ENCODE measurements at regions not wholly inside any gene's neighbourhood (a gene's known extent, or its start where the extent isn't known, plus 50 kb on each side); places are given as distances from the start of the nearest gene placed in this dataset.

DNA sequence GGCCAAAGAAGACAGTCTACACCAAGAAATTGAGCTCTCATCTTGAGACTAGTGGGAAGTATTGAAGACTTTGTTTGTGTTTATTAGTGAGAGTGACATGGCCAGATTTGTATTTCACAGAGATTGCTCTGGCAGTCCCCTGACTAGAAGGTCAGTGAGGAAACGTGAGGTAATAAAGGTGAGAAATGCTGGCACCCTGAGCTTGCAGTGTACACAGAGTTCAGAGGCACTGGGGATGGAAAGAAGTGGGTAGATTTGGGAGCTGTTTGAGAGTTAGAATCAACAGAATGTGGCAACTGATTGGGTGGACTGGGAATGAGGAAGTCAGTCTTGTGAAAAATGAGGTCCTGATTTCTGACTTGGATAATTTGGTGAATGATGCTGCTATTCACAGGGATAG is 336.9 kb downstream of the SNAPC1 start:
- TF ChIP-seq, protein P1, sequence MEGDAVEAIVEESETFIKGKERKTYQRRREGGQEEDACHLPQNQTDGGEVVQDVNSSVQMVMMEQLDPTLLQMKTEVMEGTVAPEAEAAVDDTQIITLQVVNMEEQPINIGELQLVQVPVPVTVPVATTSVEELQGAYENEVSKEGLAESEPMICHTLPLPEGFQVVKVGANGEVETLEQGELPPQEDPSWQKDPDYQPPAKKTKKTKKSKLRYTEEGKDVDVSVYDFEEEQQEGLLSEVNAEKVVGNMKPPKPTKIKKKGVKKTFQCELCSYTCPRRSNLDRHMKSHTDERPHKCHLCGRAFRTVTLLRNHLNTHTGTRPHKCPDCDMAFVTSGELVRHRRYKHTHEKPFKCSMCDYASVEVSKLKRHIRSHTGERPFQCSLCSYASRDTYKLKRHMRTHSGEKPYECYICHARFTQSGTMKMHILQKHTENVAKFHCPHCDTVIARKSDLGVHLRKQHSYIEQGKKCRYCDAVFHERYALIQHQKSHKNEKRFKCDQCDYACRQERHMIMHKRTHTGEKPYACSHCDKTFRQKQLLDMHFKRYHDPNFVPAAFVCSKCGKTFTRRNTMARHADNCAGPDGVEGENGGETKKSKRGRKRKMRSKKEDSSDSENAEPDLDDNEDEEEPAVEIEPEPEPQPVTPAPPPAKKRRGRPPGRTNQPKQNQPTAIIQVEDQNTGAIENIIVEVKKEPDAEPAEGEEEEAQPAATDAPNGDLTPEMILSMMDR (IDR thresholded peaks at IDR 0.05; ENCODE audit: low read depth, low read length), result no peak
- H3K4me3 ChIP-seq (replicated peaks in 1 of 2; ENCODE audit: low read depth in 2 of 2, low read length in 2 of 2), result no peak overlapping the region
- DNase-seq (ENCODE audit: low read depth in 2 of 2), result no peak

DNA sequence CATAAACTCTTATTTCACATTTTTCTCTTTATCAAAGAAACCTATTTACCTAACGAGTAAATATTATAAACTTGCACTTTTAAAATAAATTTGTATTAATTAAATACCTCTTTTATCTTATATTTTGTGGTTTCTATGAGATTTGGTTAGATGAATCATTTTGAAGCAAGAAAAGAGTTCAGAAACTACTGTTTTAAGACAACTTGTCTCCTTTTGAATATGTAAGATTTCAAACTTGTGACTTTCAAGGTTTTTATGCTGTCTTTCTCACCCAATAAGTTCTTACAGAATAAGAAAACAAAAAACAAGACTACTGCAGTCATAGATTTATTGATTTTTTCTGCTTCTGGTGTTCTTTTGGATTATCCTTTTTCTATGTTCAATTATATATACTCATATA is 339.0 kb downstream of the SNAPC1 start:
- no peak overlapping the region for H3K4me3 ChIP-seq (replicated peaks in 1 of 2; ENCODE audit: low read depth in 2 of 2, low read length in 2 of 2)
- TF ChIP-seq, protein P1 (IDR thresholded peaks at IDR 0.05; ENCODE audit: low read depth, low read length), result no peak
- no peak for DNase-seq (ENCODE audit: low read depth in 2 of 2)

DNA sequence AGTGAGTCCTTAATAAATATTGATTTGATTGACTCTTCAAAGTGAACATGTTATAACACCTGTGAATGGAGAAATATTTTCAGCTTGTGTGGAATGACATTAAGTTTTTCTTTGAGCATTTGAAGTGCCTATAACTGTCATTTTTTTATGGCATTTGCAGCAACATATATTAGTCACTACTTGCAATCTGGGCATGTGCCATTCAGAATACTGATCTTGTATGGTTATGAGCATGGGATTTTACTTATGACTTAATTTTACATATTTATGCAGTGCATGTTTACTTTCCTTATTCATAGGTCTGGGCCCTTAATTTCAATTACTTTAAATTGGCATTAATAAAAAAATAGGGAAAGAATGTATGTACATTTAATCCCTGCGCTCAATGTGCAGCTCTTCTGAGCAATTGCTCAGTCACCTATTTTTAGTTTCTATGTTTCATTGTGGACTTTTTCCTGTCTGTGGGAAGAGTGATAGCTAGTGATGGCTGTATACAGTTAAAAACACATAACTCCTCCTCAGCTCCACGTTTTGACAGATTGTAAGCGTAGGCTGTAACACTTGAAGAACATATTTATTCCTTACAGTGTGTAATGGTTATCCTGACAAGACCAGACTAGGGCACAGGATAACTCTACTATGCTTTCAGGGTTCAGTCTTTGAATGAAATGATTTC is 339.6 kb downstream of the SNAPC1 start:
- TF ChIP-seq, protein P1 (IDR thresholded peaks at IDR 0.05; ENCODE audit: low read depth, low read length), result no peak

DNA sequence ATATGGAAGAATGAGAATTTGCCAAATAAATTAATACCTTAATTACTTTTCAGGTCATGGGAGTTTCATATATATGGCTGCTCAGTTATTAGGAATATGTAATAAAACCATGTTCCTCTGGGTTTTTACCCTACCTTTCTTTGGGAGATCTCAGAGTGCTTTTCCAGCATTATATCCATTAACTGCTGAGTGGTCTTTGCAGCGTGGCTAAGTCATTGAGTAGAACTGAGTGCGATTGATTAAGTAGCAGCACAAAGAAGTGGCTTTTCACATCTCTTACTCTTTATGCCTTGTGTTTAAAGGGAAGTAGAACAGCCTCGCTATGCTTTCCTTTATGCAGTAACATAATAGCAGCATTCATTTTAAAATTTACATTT is 340.1 kb downstream of the SNAPC1 start:
- TF ChIP-seq, protein P1 (IDR thresholded peaks at IDR 0.05; ENCODE audit: low read depth, low read length), result no peak
- no peak overlapping the region for H3K4me3 ChIP-seq (replicated peaks in 1 of 2; ENCODE audit: low read depth in 2 of 2, low read length in 2 of 2)
- DNase-seq (ENCODE audit: low read depth in 2 of 2), result no peak

More for the DNA sequence above, 339.6 kb downstream of the SNAPC1 start:
- H3K4me3 ChIP-seq (replicated peaks in 1 of 2; ENCODE audit: low read depth in 2 of 2, low read length in 2 of 2), result no peak overlapping the region
- no peak for DNase-seq (ENCODE audit: low read depth in 2 of 2)

DNA sequence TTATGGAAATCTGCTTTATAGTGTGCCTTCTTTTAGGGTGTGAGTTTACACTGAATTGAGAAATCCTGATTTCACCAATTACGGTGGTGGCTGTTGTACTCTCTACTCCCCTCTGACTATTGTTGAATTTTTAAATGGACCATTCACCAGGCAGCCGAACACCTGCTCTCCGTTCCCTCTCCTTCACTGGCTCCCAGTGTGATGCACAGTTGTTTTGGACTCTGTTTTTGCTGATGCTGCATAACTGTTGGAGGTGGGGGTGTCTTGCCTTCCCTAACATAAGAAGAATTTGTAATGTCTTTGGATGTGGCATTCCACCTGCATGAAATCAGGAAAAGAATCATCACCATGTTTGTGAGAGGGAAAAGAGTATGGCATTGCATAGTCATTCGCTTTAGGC is 341.2 kb downstream of the SNAPC1 start:
- DNase-seq (ENCODE audit: low read depth in 2 of 2), result no peak
- no peak overlapping the region for H3K4me3 ChIP-seq (replicated peaks in 1 of 2; ENCODE audit: low read depth in 2 of 2, low read length in 2 of 2)
- TF ChIP-seq, protein P1 (IDR thresholded peaks at IDR 0.05; ENCODE audit: low read depth, low read length), result no peak

DNA sequence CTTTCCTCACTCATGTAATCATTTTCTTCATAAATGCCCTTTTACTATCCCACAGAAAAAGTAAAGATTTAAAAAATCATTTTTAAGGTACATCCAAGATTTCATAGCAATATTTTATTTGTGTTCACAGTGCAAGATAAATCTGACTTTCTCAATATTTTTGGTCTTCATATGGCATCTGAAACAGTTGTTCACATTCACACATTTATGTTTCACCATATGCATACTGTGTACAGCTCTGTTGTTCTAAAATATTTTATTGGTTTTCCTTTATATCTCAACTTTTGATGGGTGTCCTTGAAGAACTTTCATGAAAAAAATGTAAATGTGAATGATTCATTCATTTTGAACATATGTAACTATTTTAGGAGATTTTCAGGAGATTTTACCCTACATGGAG is 348.7 kb downstream of the SNAPC1 start:
- no peak overlapping the region for H3K4me3 ChIP-seq (replicated peaks in 1 of 2; ENCODE audit: low read depth in 2 of 2, low read length in 2 of 2)
- DNase-seq (ENCODE audit: low read depth in 2 of 2), result no peak
- TF ChIP-seq, protein P1 (IDR thresholded peaks at IDR 0.05; ENCODE audit: low read depth, low read length), result no peak

Data from cardiac fibroblast (primary cell).